SK-N-SH (cell line): ENCODE measurements at regions not wholly inside any gene's neighbourhood (a gene's known extent, or its start where the extent isn't known, plus 50 kb on each side); places are given as distances from the start of the nearest gene placed in this dataset.

Experiments used
- CTCF ChIA-PET: fragments of 300-600, 350-600 bp; formaldehyde crosslinking; extraction: SDS; loops from one replicate; lab custom pipeline; 2021; lab: Yijun Ruan, JAX
- POLR2A ChIA-PET: fragments of 350-600 bp; sonication (Branson Sonifier 250); formaldehyde crosslinking; extraction: SDS; loops from one replicate; lab custom pipeline; 2020; ENCODE audit warnings: antibody characterized with exemption, inconsistent platforms; lab: Yijun Ruan, JAX
- DNase-seq: peaks from one replicate; pipeline ENCODE4 v3.0.0; 2012
- H2AFZ ChIP-seq: fragments of 200-600 bp; sonication (generic); 2 replicates; pipeline ENCODE4 v1.8.1; 2016; ENCODE audit warnings: antibody characterized with exemption, mild to moderate bottlenecking, low read depth
- H3F3A ChIP-seq: fragments of 200-600 bp; sonication (generic); replicated peaks from 2 replicates; pipeline ENCODE3; 2016; ENCODE audit warnings: antibody characterized with exemption, mild to moderate bottlenecking; ENCODE audit not compliant: insufficient read depth
- H3K27ac ChIP-seq, 2 experiments: fragments of 200-500 bp in 1 of 2; fragments of 200-600 bp in 1 of 2; sonication (Bioruptor generic) in 1 of 2; sonication (generic), shearing (Covaris generic) in 1 of 2; 2 replicates each; pipeline versions ENCODE4 v1.5.1 to v1.6.1; 2014 to 2016; ENCODE audit warnings: low read depth in 2 of 2, inconsistent platforms in 1 of 2, low read length in 1 of 2, mild to moderate bottlenecking in 1 of 2, mixed read lengths in 1 of 2
- H3K27me3 ChIP-seq: fragments of 200-600 bp; sonication (generic), shearing (Covaris generic); 2 replicates; pipeline ENCODE4 v1.6.1; 2016; ENCODE audit warnings: mixed run types; ENCODE audit not compliant: insufficient read depth
- H3K36me3 ChIP-seq, 2 experiments: fragments of 200-500 bp in 1 of 2; fragments of 200-600 bp in 1 of 2; sonication (Bioruptor generic) in 1 of 2; sonication (generic) in 1 of 2; replicated peaks in 1 of 2; 2 replicates each; pipeline versions ENCODE3 to v1.5.1; 2014 to 2016; ENCODE audit warnings: low read length in 1 of 2, mild to moderate bottlenecking in 1 of 2; ENCODE audit not compliant: insufficient read depth in 2 of 2, control insufficient read depth in 1 of 2
- H3K4me1 ChIP-seq, 2 experiments: fragments of 200-500 bp in 1 of 2; fragments of 200-600 bp in 1 of 2; sonication (Bioruptor generic) in 1 of 2; sonication (generic), shearing (Covaris generic) in 1 of 2; 2 replicates each; pipeline versions ENCODE4 v1.5.1 to v1.6.1; 2014 to 2016; ENCODE audit warnings: low read depth in 1 of 2, low read length in 1 of 2, mixed run types in 1 of 2; ENCODE audit not compliant: insufficient read depth in 2 of 2, control insufficient read depth in 1 of 2
- H3K4me2 ChIP-seq: fragments of 200-600 bp; sonication (generic), shearing (Covaris generic); 2 replicates; pipeline ENCODE4 v1.6.1; 2017; ENCODE audit warnings: mixed run types
- H3K4me3 ChIP-seq, 2 experiments: fragments of 200-500 bp in 1 of 2; fragments of 200-600 bp in 1 of 2; sonication (Bioruptor generic) in 1 of 2; sonication (generic), shearing (Covaris generic) in 1 of 2; 2 replicates each; pipeline versions ENCODE4 v1.5.1 to v1.8.1; 2014 to 2016; ENCODE audit warnings: low read depth in 2 of 2, inconsistent platforms in 1 of 2, low read length in 1 of 2, mild to moderate bottlenecking in 1 of 2, mixed read lengths in 1 of 2, moderate library complexity in 1 of 2
- H3K79me2 ChIP-seq: fragments of 200-600 bp; sonication (generic); 2 replicates; pipeline ENCODE4 v1.8.1; 2017; ENCODE audit warnings: mild to moderate bottlenecking; ENCODE audit not compliant: insufficient read depth
- H3K9ac ChIP-seq: fragments of 200-600 bp; sonication (generic); 2 replicates; pipeline ENCODE4 v1.6.1; 2017; ENCODE audit warnings: mixed run types
- H3K9me2 ChIP-seq: fragments of 200-600 bp; sonication (generic); 2 replicates; pipeline ENCODE4 v1.6.1; 2017; ENCODE audit warnings: mixed run types
- H3K9me3 ChIP-seq: fragments of 200-600 bp; sonication (generic); 2 replicates; pipeline ENCODE4 v1.6.1; 2017; ENCODE audit warnings: mixed run types, mild to moderate bottlenecking, moderate library complexity
- H4K20me1 ChIP-seq: fragments of 200-600 bp; sonication (generic); 2 replicates; pipeline ENCODE4 v1.6.1; 2017; ENCODE audit warnings: mild to moderate bottlenecking, mixed run types; ENCODE audit not compliant: insufficient read depth
- CHD2 ChIP-seq: fragments of 150-350 bp; IDR thresholded peaks from 2 replicates; pipeline ENCODE4 v1.6.1; 2018; ENCODE audit warnings: low read length; ENCODE audit not compliant: partially characterized antibody
- EP300 ChIP-seq, 2 experiments: IDR thresholded peaks; 2 replicates each; pipeline versions ENCODE4 v1.4.0 to v1.6.1; 2012; ENCODE audit warnings: borderline replicate concordance in 1 of 2, low read depth in 1 of 2, low read length in 1 of 2
- FOSL2 ChIP-seq: IDR thresholded peaks from 2 replicates; pipeline ENCODE4 v1.4.0; 2012; ENCODE audit warnings: low read depth, mild to moderate bottlenecking, moderate library complexity, borderline replicate concordance
- FOXJ3 ChIP-seq: sonication (generic); formaldehyde crosslinking; IDR thresholded peaks from 2 replicates; pipeline ENCODE4 v1.5.1; 2020; ENCODE audit warnings: mild to moderate bottlenecking, missing genetic modification reagents
- GABPA ChIP-seq: IDR thresholded peaks from 2 replicates; pipeline ENCODE4 v1.4.0; 2012; ENCODE audit warnings: low read depth, mild to moderate bottlenecking
- MEF2A ChIP-seq: IDR thresholded peaks from 2 replicates; pipeline ENCODE4 v1.4.0; 2012; ENCODE audit warnings: low read depth, borderline replicate concordance
- MXI1 ChIP-seq: IDR thresholded peaks from 2 replicates; pipeline ENCODE4 v1.6.1; 2012; ENCODE audit warnings: mild to moderate bottlenecking, low read depth, low read length, improper control_type of control experiment
- NRF1 ChIP-seq: IDR thresholded peaks from 2 replicates; pipeline ENCODE4 v1.6.1; 2012; ENCODE audit warnings: low read depth, mild to moderate bottlenecking, low read length
- POLR2AphosphoS5 ChIP-seq: IDR thresholded peaks from 2 replicates; pipeline ENCODE4 v1.6.1; 2012; ENCODE audit warnings: low read depth, low read length
- RAD21 ChIP-seq: IDR thresholded peaks from 2 replicates; pipeline ENCODE4 v1.6.1; 2012; ENCODE audit warnings: mild to moderate bottlenecking, low read length
- RFX5 ChIP-seq: IDR thresholded peaks from 2 replicates; pipeline ENCODE4 v1.6.1; 2012; ENCODE audit warnings: mild to moderate bottlenecking, improper control_type of control experiment, low read length
- RXRA ChIP-seq: IDR thresholded peaks from 2 replicates; pipeline ENCODE4 v1.4.0; 2012; ENCODE audit warnings: low read depth, mild to moderate bottlenecking, borderline replicate concordance
- SIN3A ChIP-seq: IDR thresholded peaks from 2 replicates; pipeline ENCODE4 v1.6.1; 2012; ENCODE audit warnings: low read depth, mild to moderate bottlenecking, low read length, moderate library complexity, borderline replicate concordance
- SMC3 ChIP-seq: IDR thresholded peaks from 2 replicates; pipeline ENCODE4 v1.6.1; 2012; ENCODE audit warnings: low read depth, low read length, improper control_type of control experiment
- TAF1 ChIP-seq: IDR thresholded peaks from 2 replicates; pipeline ENCODE4 v1.6.1; 2012; ENCODE audit warnings: low read depth, mild to moderate bottlenecking, low read length, moderate library complexity, borderline replicate concordance
- TEAD4 ChIP-seq: IDR thresholded peaks from 2 replicates; pipeline ENCODE4 v1.4.0; 2012; ENCODE audit warnings: mild to moderate bottlenecking, borderline replicate concordance; ENCODE audit not compliant: insufficient read depth
- WGBS: methylation state at CpG from one replicate; pipeline ENCODE4 v1.1.6; 2017; ENCODE audit warnings: low lambda C conversion rate; 5-methylcytosine and 5-hydroxymethylcytosine counted together
- TF ChIP-seq, protein P1 (sequence below): fragments of 150-350 bp; IDR thresholded peaks from 2 replicates; pipeline ENCODE4 v1.6.1; 2017; ENCODE audit warnings: antibody characterized with exemption, low read length, low read depth, borderline replicate concordance
- TF ChIP-seq, protein P2 (sequence below): IDR thresholded peaks from 2 replicates; pipeline ENCODE4 v1.4.0; 2012; ENCODE audit warnings: low read depth, borderline replicate concordance
- TF ChIP-seq, protein P3 (sequence below): IDR thresholded peaks from 2 replicates; pipeline ENCODE4 v1.4.0; 2012; ENCODE audit warnings: low read depth

DNA sequence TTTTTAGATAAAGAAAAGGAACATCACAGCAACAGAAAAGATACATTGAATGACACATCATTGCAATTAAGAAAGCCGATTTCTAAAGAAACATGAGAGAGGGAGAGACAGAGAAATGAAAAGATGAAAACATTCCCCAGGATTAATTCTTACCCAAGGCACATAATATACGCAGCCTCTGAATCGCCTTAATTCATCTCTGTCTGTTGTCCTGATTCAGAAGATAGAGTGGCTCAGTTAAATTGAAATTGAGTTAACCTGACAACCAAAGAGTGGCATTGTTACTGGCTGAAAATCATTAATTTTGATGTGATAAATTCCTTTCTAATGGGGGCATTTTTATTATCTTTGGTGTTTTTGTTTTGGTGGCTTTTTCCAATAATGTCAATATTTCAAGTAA, 701.9 kb downstream of the EDEM1 start:
- no peaks in the 10 kb centered on the region for H4K20me1 ChIP-seq
- WGBS, result 5% methylated on average over 3 of the region's 3 CpGs
- H3K27me3 ChIP-seq, result no peaks in the 10 kb centered on the region
- ChIA-PET CTCF (interaction anchor here (1.5 kb wide), 1 partner anchor 9 kb away, joined by 4 read pairs; no protein-coding TSS in a partner anchor), POLR2A (no interaction called here)
- H3K79me2 ChIP-seq, result no peaks in the 10 kb centered on the region
- H3K9me3 ChIP-seq, result no peaks in the 10 kb centered on the region
- H3K27ac ChIP-seq, result no peak overlapping the region
- H3K9me2 ChIP-seq, result no peaks in the 10 kb centered on the region
- no peaks in the 10 kb centered on the region; a peak in 1 of 4 replicates for H3K4me1 ChIP-seq
- H2AFZ ChIP-seq, result no peak overlapping the region
- H3K36me3 ChIP-seq, result no peaks in the 10 kb centered on the region
- no peak for DNase-seq
- H3F3A ChIP-seq, result no peaks in the 10 kb centered on the region
- no peak overlapping the region for H3K4me2 ChIP-seq
- no peak overlapping the region for H3K4me3 ChIP-seq
- TF ChIP-seq NRF1, result no peak
- TF ChIP-seq SIN3A, result no peak
- TF ChIP-seq FOXJ3 (CRISPR knock-in tag), result no peak
- TF ChIP-seq POLR2AphosphoS5, result no peak
- TF ChIP-seq, protein P1, sequence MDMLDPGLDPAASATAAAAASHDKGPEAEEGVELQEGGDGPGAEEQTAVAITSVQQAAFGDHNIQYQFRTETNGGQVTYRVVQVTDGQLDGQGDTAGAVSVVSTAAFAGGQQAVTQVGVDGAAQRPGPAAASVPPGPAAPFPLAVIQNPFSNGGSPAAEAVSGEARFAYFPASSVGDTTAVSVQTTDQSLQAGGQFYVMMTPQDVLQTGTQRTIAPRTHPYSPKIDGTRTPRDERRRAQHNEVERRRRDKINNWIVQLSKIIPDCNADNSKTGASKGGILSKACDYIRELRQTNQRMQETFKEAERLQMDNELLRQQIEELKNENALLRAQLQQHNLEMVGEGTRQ, result no peak
- H3K9ac ChIP-seq, result no peak overlapping the region

DNA sequence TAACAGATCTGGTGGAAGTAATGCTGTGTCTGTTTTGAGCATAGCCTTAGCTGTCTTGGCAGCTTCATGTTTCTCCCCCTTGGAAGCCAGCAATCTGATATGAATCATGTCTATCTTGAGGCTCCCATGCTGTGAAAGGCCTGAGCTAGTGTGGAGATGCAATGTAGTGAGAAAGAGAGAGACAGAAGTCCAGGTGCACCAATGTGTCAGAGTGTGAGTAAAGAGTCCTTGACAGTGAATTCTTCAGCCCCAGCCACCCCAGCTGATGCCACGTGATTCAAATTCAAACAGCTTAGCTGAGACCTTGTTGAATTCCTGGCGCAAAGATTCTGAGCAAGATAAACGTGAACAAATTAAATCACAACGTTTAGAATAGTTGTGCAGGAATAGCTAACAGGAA, 704.2 kb downstream of the EDEM1 start:
- CTCF ChIA-PET, result no interaction called here
- no peak overlapping the region for H3K4me3 ChIP-seq
- no peaks in the 10 kb centered on the region; a peak in 1 of 4 replicates for H3K4me1 ChIP-seq
- H4K20me1 ChIP-seq, result no peaks in the 10 kb centered on the region
- H3K9ac ChIP-seq, result no peak overlapping the region
- DNase-seq, result no peak
- POLR2A ChIA-PET, result no interaction called here
- H3K9me2 ChIP-seq, result no peaks in the 10 kb centered on the region
- no peak overlapping the region for H3K4me2 ChIP-seq
- no peak overlapping the region for H2AFZ ChIP-seq
- no peak overlapping the region for H3K27ac ChIP-seq
- 1% methylated on average over 4 of the region's 4 CpGs for whole genome bisulfite sequencing
- no peaks in the 10 kb centered on the region for H3F3A ChIP-seq
- no peaks in the 10 kb centered on the region for H3K9me3 ChIP-seq
- no peaks in the 10 kb centered on the region for H3K79me2 ChIP-seq
- no peaks in the 10 kb centered on the region for H3K36me3 ChIP-seq
- H3K27me3 ChIP-seq, result no peaks in the 10 kb centered on the region
- TF ChIP-seq CHD2 (no peak), RAD21 (no peak)

DNA sequence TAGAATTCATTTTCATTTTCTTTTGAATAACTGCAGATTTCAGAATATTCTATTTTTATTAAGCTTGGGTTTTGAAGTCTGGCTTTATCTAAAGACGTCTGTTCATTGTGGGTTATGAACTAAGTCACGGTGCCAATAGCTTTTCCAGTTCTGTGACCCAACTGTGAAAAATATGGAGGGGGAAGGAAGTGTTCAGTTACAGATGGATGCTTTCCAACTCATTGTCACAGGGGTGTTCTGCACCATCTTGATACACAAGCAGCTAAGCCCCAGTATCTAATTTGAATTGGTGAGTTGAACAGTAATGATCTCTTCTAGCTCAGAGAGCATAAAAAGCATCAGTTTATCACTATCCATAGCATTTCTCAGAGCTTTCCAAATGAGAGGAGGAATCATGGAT, 710.6 kb downstream of the EDEM1 start:
- Histone ChIP-seq H3K27ac (no peak overlapping the region), H3K9me2 (no peaks in the 10 kb centered on the region), H3K9ac (no peak overlapping the region), H3K4me1 (no peaks in the 10 kb centered on the region), H3K36me3 (no peaks in the 10 kb centered on the region), H3K9me3 (no peaks in the 10 kb centered on the region), H4K20me1 (no peaks in the 10 kb centered on the region), H2AFZ (no peak overlapping the region), H3K4me2 (no peak overlapping the region), H3K4me3 (no peak overlapping the region), H3K27me3 (no peaks in the 10 kb centered on the region), H3F3A (no peaks in the 10 kb centered on the region), H3K79me2 (no peaks in the 10 kb centered on the region)
- DNase-seq, result no peak
- ChIA-PET CTCF (interaction anchor here (1.1 kb wide), 1 partner anchor 9 kb away, joined by 4 read pairs; no protein-coding TSS in a partner anchor), POLR2A (no interaction called here)
- 22% methylated on average over 2 of the region's 2 CpGs for WGBS
- TF ChIP-seq FOSL2 (no peak), SMC3 (no peak), TAF1 (no peak), TEAD4 (no peak), RFX5 (no peak), GABPA (no peak), NRF1 (no peak), FOXJ3 (CRISPR knock-in tag) (no peak), RXRA (no peak), EP300 (IDR thresholded peaks at IDR 0.05; ENCODE audit: borderline replicate concordance in 1 of 2, low read depth in 1 of 2, low read length in 1 of 2) (no peak), MXI1 (no peak), MEF2A (no peak), RAD21 (no peak)
- TF ChIP-seq, protein P2, sequence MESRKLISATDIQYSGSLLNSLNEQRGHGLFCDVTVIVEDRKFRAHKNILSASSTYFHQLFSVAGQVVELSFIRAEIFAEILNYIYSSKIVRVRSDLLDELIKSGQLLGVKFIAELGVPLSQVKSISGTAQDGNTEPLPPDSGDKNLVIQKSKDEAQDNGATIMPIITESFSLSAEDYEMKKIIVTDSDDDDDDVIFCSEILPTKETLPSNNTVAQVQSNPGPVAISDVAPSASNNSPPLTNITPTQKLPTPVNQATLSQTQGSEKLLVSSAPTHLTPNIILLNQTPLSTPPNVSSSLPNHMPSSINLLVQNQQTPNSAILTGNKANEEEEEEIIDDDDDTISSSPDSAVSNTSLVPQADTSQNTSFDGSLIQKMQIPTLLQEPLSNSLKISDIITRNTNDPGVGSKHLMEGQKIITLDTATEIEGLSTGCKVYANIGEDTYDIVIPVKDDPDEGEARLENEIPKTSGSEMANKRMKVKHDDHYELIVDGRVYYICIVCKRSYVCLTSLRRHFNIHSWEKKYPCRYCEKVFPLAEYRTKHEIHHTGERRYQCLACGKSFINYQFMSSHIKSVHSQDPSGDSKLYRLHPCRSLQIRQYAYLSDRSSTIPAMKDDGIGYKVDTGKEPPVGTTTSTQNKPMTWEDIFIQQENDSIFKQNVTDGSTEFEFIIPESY, result no peak
- TF ChIP-seq, protein P3, sequence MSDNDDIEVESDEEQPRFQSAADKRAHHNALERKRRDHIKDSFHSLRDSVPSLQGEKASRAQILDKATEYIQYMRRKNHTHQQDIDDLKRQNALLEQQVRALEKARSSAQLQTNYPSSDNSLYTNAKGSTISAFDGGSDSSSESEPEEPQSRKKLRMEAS, result no peak
